ENCODE measurements at regions not wholly inside any gene's neighbourhood (a gene's known extent, or its start where the extent isn't known, plus 50 kb on each side); places are given as distances from the start of the nearest gene placed in this dataset.

DNA sequence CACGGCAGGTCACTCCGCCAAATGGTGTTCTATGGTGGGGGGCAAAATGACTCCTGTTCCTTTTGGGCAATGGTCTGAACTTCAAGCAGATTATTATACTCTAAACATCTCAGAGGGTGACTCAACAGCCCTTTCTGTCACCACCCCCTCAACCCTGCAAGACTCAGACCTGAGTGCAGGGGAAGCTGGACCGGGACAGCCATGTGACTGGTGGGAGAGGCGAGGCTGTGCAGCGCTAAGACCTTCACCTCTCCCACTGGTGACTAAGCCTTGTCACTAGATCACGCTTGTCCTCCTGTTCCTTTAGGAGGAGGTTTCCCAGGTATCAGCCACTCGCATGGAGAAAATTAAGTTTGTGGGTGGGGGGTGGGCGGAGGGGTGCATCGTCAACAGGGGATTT lies 67.1 kb upstream of the CCND2 start:
- intact Hi-C loops (cut with DNase I): no loop called here
- ATAC-seq (no peak), DNase-seq (no peak)
- Histone ChIP-seq H3K4me1 (ENCODE audit: control insufficient read depth, insufficient read depth, low read length) (no peaks in the 10 kb centered on the region), H3K9me3 (ENCODE audit: control insufficient read depth, low read length) (no peaks in the 10 kb centered on the region), H3K27ac (ENCODE audit: low read length) (no peak overlapping the region), H3K27me3 (ENCODE audit: control insufficient read depth, insufficient read depth) (no peaks in the 10 kb centered on the region), H3K4me3 (ENCODE audit: low read length) (no peak overlapping the region)
- WGBS: 77% methylated on average over 9 of the region's 9 CpGs

DNA sequence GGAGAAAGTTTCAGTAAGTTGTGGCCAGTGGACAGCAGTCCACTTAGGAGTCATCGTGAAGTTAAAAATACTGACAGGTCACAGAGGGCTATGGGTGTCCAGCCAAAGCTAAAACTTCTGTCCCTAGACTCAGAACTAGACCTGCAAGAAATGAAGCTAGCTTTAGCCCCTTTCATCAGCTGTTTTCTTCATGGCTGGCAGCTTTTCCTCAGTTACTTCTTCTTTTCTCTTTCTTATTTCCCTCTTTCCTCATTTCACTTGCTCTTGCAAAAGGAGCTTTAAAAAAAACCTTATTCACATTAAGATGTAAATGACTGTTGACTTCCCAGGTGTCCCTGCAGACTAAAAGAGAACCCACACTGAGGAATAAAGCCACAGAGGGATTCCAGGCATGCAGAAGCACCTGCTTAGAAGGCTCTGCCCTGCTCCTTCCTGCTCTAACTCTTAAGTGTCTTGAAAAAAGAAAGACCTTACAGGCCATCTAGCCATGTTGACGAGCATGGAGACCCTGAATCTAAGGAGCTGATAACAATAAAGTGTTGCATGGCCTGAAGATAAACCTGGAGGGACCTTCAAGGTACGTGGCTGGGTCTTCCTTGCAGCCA lies 69.7 kb upstream of the CCND2 start:
- ATAC-seq (no peak), DNase-seq (no peak)
- intact Hi-C loops (cut with DNase I): no loop called here
- WGBS: 51% methylated on average over 3 of the region's 3 CpGs
- H3K4me3 ChIP-seq (ENCODE audit: low read length): no peak overlapping the region
- H3K9me3 ChIP-seq (ENCODE audit: control insufficient read depth, low read length): no peaks in the 10 kb centered on the region
- no peaks in the 10 kb centered on the region for H3K4me1 ChIP-seq (ENCODE audit: control insufficient read depth, insufficient read depth, low read length)
- no peak overlapping the region for H3K27ac ChIP-seq (ENCODE audit: low read length)
- no peaks in the 10 kb centered on the region for H3K27me3 ChIP-seq (ENCODE audit: control insufficient read depth, insufficient read depth)

DNA sequence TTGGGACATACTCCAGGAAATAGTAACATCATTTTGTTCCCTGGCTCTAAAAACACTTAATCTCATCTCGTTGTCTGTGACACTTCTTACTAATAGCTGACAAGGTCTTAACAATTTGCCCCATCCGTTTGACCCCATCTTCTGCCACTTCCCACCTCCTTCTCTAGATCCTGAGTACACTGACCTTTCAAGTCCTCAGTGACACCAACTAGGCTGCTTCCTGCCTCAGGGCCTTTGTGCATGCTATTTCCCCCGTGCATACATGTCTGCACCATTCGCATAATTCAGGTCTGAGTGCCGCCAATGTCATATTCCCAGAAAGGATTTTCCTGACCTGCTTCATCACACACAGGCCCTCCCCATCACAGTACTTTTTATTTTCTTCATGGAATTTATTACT lies 70.6 kb upstream of the CCND2 start:
- Histone ChIP-seq H3K4me1 (ENCODE audit: control insufficient read depth, insufficient read depth, low read length) (no peaks in the 10 kb centered on the region), H3K9me3 (ENCODE audit: control insufficient read depth, low read length) (no peaks in the 10 kb centered on the region), H3K4me3 (ENCODE audit: low read length) (no peak overlapping the region), H3K27ac (ENCODE audit: low read length) (no peak overlapping the region), H3K27me3 (ENCODE audit: control insufficient read depth, insufficient read depth) (no peaks in the 10 kb centered on the region)
- ATAC-seq (no peak), DNase-seq (no peak)
- intact Hi-C loops (cut with DNase I): no loop called here
- 67% methylated on average over 5 of the region's 5 CpGs for WGBS

DNA sequence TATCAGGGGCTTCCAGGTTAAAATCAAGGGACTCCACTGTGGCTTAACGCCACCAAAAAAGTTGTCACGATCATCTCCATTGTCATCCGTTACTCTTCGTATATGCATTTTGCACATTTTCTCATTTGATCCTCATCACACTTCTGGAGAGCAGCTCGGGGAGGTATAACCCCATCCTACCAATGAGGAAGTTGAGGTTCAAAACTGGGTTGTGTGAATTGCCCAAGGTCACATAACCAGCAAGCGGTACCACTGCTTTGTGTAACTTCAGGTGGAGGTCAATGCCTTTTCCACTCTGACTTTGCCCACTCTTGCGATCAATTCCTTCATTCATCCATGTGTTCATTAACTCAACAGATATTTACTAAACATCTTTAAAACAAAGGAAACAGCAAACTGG lies 71.1 kb upstream of the CCND2 start:
- 73% methylated on average over 7 of the region's 7 CpGs for WGBS
- DNase-seq (no peak), ATAC-seq (no peak)
- Histone ChIP-seq H3K9me3 (ENCODE audit: control insufficient read depth, low read length) (no peaks in the 10 kb centered on the region), H3K27ac (ENCODE audit: low read length) (no peak overlapping the region), H3K4me1 (ENCODE audit: control insufficient read depth, insufficient read depth, low read length) (no peaks in the 10 kb centered on the region), H3K27me3 (ENCODE audit: control insufficient read depth, insufficient read depth) (no peaks in the 10 kb centered on the region), H3K4me3 (ENCODE audit: low read length) (no peak overlapping the region)
- intact Hi-C loops (cut with DNase I): no loop called here

DNA sequence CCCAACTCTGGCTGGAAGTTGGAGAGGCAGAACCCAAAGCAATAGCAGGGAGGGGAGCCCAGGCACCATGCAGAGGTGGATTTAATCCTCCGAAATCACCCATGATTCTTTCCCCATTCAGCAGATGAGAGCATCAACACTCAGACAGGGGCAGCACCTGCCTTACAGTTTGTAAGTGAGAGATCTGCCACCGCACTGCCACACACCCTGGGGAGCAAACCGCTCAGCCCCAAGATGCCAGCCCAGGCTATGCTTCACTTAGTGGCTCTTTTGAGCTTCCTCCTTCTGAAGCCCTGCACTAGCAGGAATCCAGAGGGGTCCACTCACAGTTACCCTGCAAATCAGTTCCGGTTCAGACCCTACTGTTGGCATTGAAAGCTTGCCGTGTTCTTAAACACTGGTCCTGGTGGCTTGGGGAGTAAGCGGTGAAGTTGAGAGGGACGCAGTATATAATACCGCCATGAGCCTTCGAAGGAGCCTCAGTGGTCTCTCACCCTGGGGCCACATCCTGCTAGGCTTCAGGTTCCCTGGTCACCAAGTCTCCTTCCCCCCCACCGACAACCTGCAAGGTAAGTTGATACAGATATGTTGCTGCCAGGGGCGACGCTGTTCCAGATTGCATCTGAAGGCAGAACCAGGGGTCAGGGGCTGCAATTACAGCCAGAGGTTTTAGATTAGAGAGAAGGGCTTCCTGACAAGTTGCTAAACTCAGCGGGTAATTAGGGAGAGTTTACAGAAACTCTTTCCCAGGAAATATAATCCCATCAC lies 72.0 kb upstream of the CCND2 start:
- no peaks in the 10 kb centered on the region for H3K27me3 ChIP-seq (ENCODE audit: control insufficient read depth, insufficient read depth)
- no peak overlapping the region for H3K27ac ChIP-seq (ENCODE audit: low read length)
- DNase-seq: no peak
- 72% methylated on average over 13 of the region's 13 CpGs for WGBS
- no peaks in the 10 kb centered on the region for H3K4me1 ChIP-seq (ENCODE audit: control insufficient read depth, insufficient read depth, low read length)
- intact Hi-C loops (cut with DNase I): no loop called here
- no peak for ATAC-seq
- H3K4me3 ChIP-seq (ENCODE audit: low read length): no peak overlapping the region
- H3K9me3 ChIP-seq (ENCODE audit: control insufficient read depth, low read length): no peaks in the 10 kb centered on the region

DNA sequence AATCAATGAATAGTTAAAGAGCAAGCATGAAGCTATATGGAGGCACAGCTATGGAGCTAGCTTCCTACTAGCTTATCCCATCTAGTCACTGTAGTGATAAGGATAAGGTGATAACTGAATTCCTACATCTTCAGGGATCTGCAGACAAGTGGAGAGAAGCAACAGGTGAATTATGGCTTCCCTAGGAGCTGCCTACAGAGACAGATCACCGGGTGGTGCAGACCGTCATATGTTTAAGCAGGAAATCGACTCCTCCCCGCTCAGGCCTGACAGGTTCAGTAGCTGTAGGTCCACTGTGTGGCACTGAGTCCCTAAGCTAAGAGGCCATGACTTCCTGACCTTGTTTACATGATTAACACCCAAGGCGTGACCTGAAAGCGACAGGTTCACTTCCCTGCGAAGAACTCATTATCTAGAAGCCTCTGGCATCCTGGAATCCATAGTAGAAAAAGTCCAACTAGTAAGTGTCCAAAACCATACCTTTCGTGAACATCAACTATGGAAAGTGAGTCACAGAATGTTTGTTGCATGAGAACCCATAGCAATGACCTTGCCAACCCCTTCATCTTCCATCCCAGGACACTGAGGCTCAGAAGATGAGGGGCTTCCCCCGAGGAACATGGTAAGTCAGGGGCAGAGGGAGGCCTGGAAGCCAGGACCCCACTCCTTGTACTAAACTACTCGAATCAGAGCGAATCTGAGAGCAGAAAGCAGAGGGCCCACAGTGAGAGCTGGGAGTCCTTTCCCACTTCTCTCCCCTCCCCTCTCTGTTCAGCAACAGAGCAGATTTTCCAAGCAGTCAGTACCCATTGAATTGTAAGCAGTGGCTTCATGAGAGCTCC lies 75.4 kb upstream of the CCND2 start:
- 81% methylated on average over 11 of the region's 11 CpGs for WGBS
- intact Hi-C loops (cut with DNase I): no loop called here
- ATAC-seq (no peak), DNase-seq (no peak)
- H3K9me3 ChIP-seq (ENCODE audit: control insufficient read depth, low read length): no peaks in the 10 kb centered on the region
- no peak overlapping the region for H3K4me3 ChIP-seq (ENCODE audit: low read length)
- H3K4me1 ChIP-seq (ENCODE audit: control insufficient read depth, insufficient read depth, low read length): no peaks in the 10 kb centered on the region
- no peaks in the 10 kb centered on the region for H3K27me3 ChIP-seq (ENCODE audit: control insufficient read depth, insufficient read depth)
- no peak overlapping the region for H3K27ac ChIP-seq (ENCODE audit: low read length)

DNA sequence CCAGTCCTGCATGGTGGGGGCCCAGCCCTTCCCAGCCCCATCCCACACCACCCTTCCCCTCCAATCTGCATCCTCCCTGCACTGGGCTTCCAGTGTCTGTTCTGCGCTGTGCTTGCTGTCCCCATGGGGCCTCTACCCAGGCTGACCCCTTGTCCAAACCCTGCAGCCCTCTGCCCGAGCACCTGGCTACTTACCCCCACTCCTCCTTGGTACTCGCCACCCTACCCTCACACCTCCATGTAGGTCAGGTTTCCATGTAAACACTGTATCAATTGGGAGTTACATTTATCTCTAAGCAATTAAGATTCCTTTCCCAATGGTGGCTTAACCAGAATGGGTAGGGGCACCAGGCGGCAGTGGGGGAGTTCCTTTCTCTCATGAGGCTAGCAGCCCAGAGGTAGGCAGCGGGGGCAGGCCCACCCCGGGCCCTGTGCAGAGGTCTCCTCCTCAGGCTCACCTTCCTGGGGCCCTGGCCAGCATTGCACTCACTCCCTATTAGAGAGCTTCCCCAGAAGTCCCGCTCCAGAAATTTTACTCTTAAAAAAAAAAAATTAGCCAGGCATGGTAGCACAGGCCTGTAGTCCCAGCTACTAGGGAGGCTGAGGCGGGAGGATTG lies 76.6 kb upstream of the CCND2 start:
- DNase-seq (no peak), ATAC-seq (no peak)
- Histone ChIP-seq H3K4me3 (ENCODE audit: low read length) (no peak overlapping the region), H3K27ac (ENCODE audit: low read length) (no peak overlapping the region), H3K4me1 (ENCODE audit: control insufficient read depth, insufficient read depth, low read length) (no peaks in the 10 kb centered on the region), H3K27me3 (ENCODE audit: control insufficient read depth, insufficient read depth) (no peaks in the 10 kb centered on the region), H3K9me3 (ENCODE audit: control insufficient read depth, low read length) (no peaks in the 10 kb centered on the region)
- WGBS: 88% methylated on average over 8 of the region's 8 CpGs
- intact Hi-C loops (cut with DNase I): no loop called here

DNA sequence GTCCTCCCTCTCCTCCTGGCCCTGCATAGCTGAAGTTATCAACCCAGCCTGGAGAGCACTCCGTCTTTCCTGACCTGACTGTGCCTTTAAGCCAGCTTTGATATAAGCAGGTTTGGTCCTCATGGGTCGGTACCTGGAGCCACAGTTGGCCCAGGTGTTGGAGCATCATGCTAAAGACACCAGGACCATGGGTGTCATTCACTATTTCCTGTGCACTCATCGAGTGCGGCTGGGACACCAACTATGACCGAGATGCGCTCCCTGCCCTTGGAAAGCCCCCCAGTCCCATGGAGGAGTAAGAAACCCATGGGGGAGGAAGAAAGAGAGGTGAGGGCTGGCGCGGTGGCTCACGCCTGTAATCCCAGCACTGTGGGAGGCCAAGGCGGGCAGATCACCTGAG lies 78.9 kb upstream of the CCND2 start:
- DNase-seq: no peak
- ATAC-seq: no peak
- intact Hi-C loops (cut with DNase I): no loop called here
- H3K4me1 ChIP-seq (ENCODE audit: control insufficient read depth, insufficient read depth, low read length): no peaks in the 10 kb centered on the region
- 85% methylated on average over 10 of the region's 10 CpGs for WGBS
- H3K4me3 ChIP-seq (ENCODE audit: low read length): no peak overlapping the region
- H3K9me3 ChIP-seq (ENCODE audit: control insufficient read depth, low read length): no peaks in the 10 kb centered on the region
- H3K27me3 ChIP-seq (ENCODE audit: control insufficient read depth, insufficient read depth): no peaks in the 10 kb centered on the region
- H3K27ac ChIP-seq (ENCODE audit: low read length): no peak overlapping the region

DNA sequence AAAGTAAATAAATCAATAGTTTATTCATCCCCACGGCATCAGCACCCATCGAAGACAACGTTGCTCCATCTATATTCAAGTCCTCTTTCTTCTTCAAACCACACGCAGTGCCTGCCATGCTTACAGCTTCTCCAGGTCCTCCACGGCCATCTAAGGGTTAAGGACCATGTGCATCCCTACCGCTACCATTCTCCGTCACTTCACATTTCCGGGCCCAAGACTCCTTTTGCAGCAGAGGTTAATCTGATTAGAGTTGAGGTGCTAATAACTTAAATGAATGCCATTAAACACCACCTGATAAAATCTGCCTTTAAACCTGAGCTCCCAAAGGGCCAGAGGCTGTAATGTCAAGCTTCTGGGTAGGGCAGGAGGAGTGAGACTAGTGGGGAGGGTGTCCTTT lies 79.7 kb upstream of the CCND2 start:
- intact Hi-C loops (cut with DNase I): no loop called here
- DNase-seq (no peak), ATAC-seq (no peak)
- Histone ChIP-seq H3K4me3 (ENCODE audit: low read length) (no peak overlapping the region), H3K4me1 (ENCODE audit: control insufficient read depth, insufficient read depth, low read length) (no peaks in the 10 kb centered on the region), H3K9me3 (ENCODE audit: control insufficient read depth, low read length) (no peaks in the 10 kb centered on the region), H3K27ac (ENCODE audit: low read length) (no peak overlapping the region), H3K27me3 (ENCODE audit: control insufficient read depth, insufficient read depth) (no peaks in the 10 kb centered on the region)
- 27% methylated on average over 8 of the region's 8 CpGs for WGBS

DNA sequence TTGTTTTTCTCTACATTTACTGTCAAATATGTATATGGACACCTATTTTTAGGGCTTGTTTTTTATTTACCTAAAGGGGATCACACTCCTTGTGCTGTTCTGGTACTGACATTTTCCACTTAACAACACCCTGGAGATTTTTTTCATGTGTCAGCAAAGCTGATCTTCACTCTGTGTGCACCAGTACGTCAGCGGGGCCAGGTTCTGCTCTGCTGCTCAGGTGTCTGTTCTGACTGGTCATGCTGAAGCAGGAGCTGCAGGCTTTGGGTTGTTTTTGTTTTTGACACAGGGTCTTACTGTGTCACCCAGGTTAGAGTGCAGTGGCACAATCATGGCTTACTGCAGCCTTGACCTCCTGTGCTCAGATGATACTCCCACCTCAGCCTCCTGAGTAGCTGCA lies 81.9 kb upstream of the CCND2 start:
- H3K4me3 ChIP-seq (ENCODE audit: low read length): no peak overlapping the region
- intact Hi-C loops (cut with DNase I): no loop called here
- ATAC-seq: no peak
- 92% methylated on average over 2 of the region's 2 CpGs for WGBS
- no peaks in the 10 kb centered on the region for H3K4me1 ChIP-seq (ENCODE audit: control insufficient read depth, insufficient read depth, low read length)
- no peaks in the 10 kb centered on the region for H3K27me3 ChIP-seq (ENCODE audit: control insufficient read depth, insufficient read depth)
- H3K27ac ChIP-seq (ENCODE audit: low read length): no peak overlapping the region
- no peak for DNase-seq
- H3K9me3 ChIP-seq (ENCODE audit: control insufficient read depth, low read length): no peaks in the 10 kb centered on the region

DNA sequence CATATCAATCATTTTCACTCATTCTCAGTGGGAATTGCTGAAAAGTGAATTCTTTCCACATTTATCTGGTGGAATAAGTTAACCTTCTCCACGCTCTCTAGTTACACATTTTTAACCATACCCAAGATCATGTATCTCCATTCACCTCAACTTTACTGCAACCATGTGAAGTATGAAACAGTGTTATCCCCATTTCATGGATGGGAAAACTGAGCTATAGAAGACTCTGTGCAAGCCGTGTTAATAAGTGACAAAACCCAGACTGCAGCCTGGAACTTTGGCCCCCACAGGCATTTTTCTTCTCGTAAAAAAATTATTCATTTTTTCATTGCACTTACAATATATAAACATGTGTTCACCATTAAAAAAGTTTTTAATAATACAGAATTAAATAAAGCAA lies 82.4 kb upstream of the CCND2 start:
- 82% methylated on average over 3 of the region's 3 CpGs for WGBS
- intact Hi-C loops (cut with DNase I): no loop called here

More for the DNA sequence above, 82.4 kb upstream of the CCND2 start:
- ATAC-seq (no peak), DNase-seq (no peak)
- no peaks in the 10 kb centered on the region for H3K4me1 ChIP-seq (ENCODE audit: control insufficient read depth, insufficient read depth, low read length)
- no peak overlapping the region for H3K4me3 ChIP-seq (ENCODE audit: low read length)
- H3K27ac ChIP-seq (ENCODE audit: low read length): no peak overlapping the region
- no peaks in the 10 kb centered on the region for H3K9me3 ChIP-seq (ENCODE audit: control insufficient read depth, low read length)
- no peaks in the 10 kb centered on the region for H3K27me3 ChIP-seq (ENCODE audit: control insufficient read depth, insufficient read depth)
